HFFc6 (cell line): ENCODE measurements at regions not wholly inside any gene's neighbourhood (a gene's known extent, or its start where the extent isn't known, plus 50 kb on each side); places are given as distances from the start of the nearest gene placed in this dataset.

Source experiments
- DNase-seq: peaks from one replicate; pipeline ENCODE4 v3.0.0-alpha.2; 2018
- H3K27ac Mint-ChIP-seq: 2 replicates; pipeline ENCODE4 v1.8.0; 2020; ENCODE audit warnings: mild to moderate bottlenecking, mixed read lengths
- H3K27me3 Mint-ChIP-seq: 2 replicates; pipeline ENCODE4 v1.8.0; 2021; ENCODE audit warnings: mild to moderate bottlenecking, moderate library complexity, mixed read lengths; ENCODE audit not compliant: insufficient read depth
- H3K36me3 Mint-ChIP-seq: 2 replicates; pipeline ENCODE4 v1.8.0; 2021; ENCODE audit warnings: low read depth, mixed read lengths
- H3K4me1 Mint-ChIP-seq: 2 replicates; pipeline ENCODE4 v1.8.0; 2020; ENCODE audit warnings: low read depth, mixed read lengths
- H3K4me3 Mint-ChIP-seq: 2 replicates; pipeline ENCODE4 v1.8.0; 2020; ENCODE audit warnings: mild to moderate bottlenecking, moderate library complexity, mixed read lengths
- H3K9me3 Mint-ChIP-seq: 2 replicates; pipeline ENCODE4 v1.8.0; 2020; ENCODE audit warnings: mild to moderate bottlenecking, mixed read lengths
- CTCF ChIP-seq: fragments of 200-600 bp; sonication (generic); IDR thresholded peaks from 2 replicates; pipeline ENCODE4 v1.5.0; 2021; ENCODE audit warnings: antibody characterized with exemption, mild to moderate bottlenecking

- no peak for TF ChIP-seq CTCF
- DNase-seq, result no peak
- Mint-ChIP-seq H3K27me3 (peaks cover 22% of the 10 kb centered on the region), H3K9me3 (peaks cover 24% of the 10 kb centered on the region), H3K36me3 (peaks cover 8% of the 10 kb centered on the region), H3K4me3 (no peak overlapping the region), H3K4me1 (no peaks in the 10 kb centered on the region), H3K27ac (no peak overlapping the region)
These were observed 73.4 kb downstream of the PLXNA1 start for GRCh38 chr3:127056281-127056680.

- H3K36me3 Mint-ChIP-seq, result peaks cover 8% of the 10 kb centered on the region
- TF ChIP-seq CTCF, result no peak
- no peaks in the 10 kb centered on the region for H3K4me1 Mint-ChIP-seq
- H3K4me3 Mint-ChIP-seq, result no peak overlapping the region
- H3K9me3 Mint-ChIP-seq, result peaks cover 24% of the 10 kb centered on the region
- H3K27ac Mint-ChIP-seq, result no peak overlapping the region
- DNase-seq, result no peak
- peaks cover 15% of the 10 kb centered on the region for H3K27me3 Mint-ChIP-seq
These were observed 74.1 kb downstream of the PLXNA1 start for GRCh38 chr3:127056976-127057375.

GRCh38 chr3:127059072-127059471 is 76.2 kb downstream of the PLXNA1 start:
- no peak overlapping the region for H3K27ac Mint-ChIP-seq
- H3K9me3 Mint-ChIP-seq, result peaks cover 24% of the 10 kb centered on the region
- peaks cover 17% of the 10 kb centered on the region for H3K27me3 Mint-ChIP-seq
- no peak for DNase-seq
- no peak for TF ChIP-seq CTCF
- peaks cover 8% of the 10 kb centered on the region for H3K36me3 Mint-ChIP-seq
- no peak overlapping the region for H3K4me3 Mint-ChIP-seq
- no peaks in the 10 kb centered on the region for H3K4me1 Mint-ChIP-seq

- no peak overlapping the region for H3K4me3 Mint-ChIP-seq
- H3K9me3 Mint-ChIP-seq, result peaks cover 15% of the 10 kb centered on the region
- H3K36me3 Mint-ChIP-seq, result peaks cover 8% of the 10 kb centered on the region
- no peak for TF ChIP-seq CTCF
- peaks cover 18% of the 10 kb centered on the region for H3K4me1 Mint-ChIP-seq
- H3K27ac Mint-ChIP-seq, result no peak overlapping the region
- peaks cover 19% of the 10 kb centered on the region for H3K27me3 Mint-ChIP-seq
- no peak for DNase-seq
These were observed 78.7 kb downstream of the PLXNA1 start for GRCh38 chr3:127061641-127062040.

- Mint-ChIP-seq H3K4me3 (no peak overlapping the region), H3K27me3 (peaks cover 22% of the 10 kb centered on the region), H3K4me1 (peaks cover 18% of the 10 kb centered on the region), H3K27ac (no peak overlapping the region), H3K36me3 (no peaks in the 10 kb centered on the region; the same call in 1 of the 2 replicates), H3K9me3 (peaks cover 2% of the 10 kb centered on the region; the same call in 1 of the 2 replicates)
- no peak for DNase-seq
- no peak for TF ChIP-seq CTCF
These were observed 80.0 kb downstream of the PLXNA1 start for GRCh38 chr3:127062926-127063325.

GRCh38 chr3:127063916-127064315 is 81.0 kb downstream of the PLXNA1 start:
- TF ChIP-seq CTCF, result no peak
- DNase-seq, result no peak
- Mint-ChIP-seq H3K4me3 (no peak overlapping the region), H3K9me3 (no peaks in the 10 kb centered on the region), H3K27me3 (peaks cover 24% of the 10 kb centered on the region), H3K27ac (no peak overlapping the region), H3K4me1 (peaks cover 18% of the 10 kb centered on the region), H3K36me3 (no peaks in the 10 kb centered on the region)
